DND-41 (cell line): ENCODE measurements at regions not wholly inside any gene's neighbourhood (a gene's known extent, or its start where the extent isn't known, plus 50 kb on each side); places are given as distances from the start of the nearest gene placed in this dataset.

Source experiments
- ATAC-seq: fragments of 200-7000 bp; cut with Tn5 transposase; 3 replicates; pipeline ENCODE4 v1.9.1; 2021; ENCODE audit warnings: low read depth; ENCODE audit not compliant: insufficient read depth
- DNase-seq: peaks from one replicate; pipeline ENCODE4 v3.0.0-alpha.2; 2020
- H2AFZ ChIP-seq: 2 replicates; pipeline ENCODE4 v1.6.0; 2012; ENCODE audit warnings: low read depth, low read length
- H3K27ac ChIP-seq: 2 replicates; pipeline ENCODE4 v1.5.1; 2012; ENCODE audit warnings: low read length, inconsistent platforms
- H3K27me3 ChIP-seq: fragments of 200-600 bp; sonication (generic); 2 replicates; pipeline ENCODE4 v1.6.0; 2012; ENCODE audit warnings: low read length, mild to moderate bottlenecking, inconsistent platforms; ENCODE audit not compliant: insufficient read depth, poor library complexity
- H3K36me3 ChIP-seq: 2 replicates; pipeline ENCODE4 v1.5.1; 2012; ENCODE audit warnings: low read length, inconsistent platforms; ENCODE audit not compliant: insufficient read depth
- H3K4me1 ChIP-seq: 2 replicates; pipeline ENCODE4 v1.5.1; 2012; ENCODE audit warnings: mild to moderate bottlenecking, low read length; ENCODE audit not compliant: insufficient read depth
- H3K4me2 ChIP-seq: 2 replicates; pipeline ENCODE4 v1.6.0; 2012; ENCODE audit warnings: mild to moderate bottlenecking, moderate library complexity, low read length, inconsistent platforms; ENCODE audit not compliant: insufficient read depth
- H3K4me3 ChIP-seq, 2 experiments: fragments of 200-600 bp in 1 of 2; shearing (Covaris generic) in 1 of 2; 2 replicates each; pipeline ENCODE4 v1.5.1; 2012 to 2016; ENCODE audit warnings: inconsistent platforms in 2 of 2, low read length in 2 of 2, mild to moderate bottlenecking in 2 of 2, low read depth in 1 of 2, moderate library complexity in 1 of 2
- H3K79me2 ChIP-seq: 2 replicates; pipeline ENCODE4 v1.6.0; 2012; ENCODE audit warnings: low read length, inconsistent platforms; ENCODE audit not compliant: insufficient read depth
- H3K9ac ChIP-seq: 2 replicates; pipeline ENCODE4 v1.6.0; 2012; ENCODE audit warnings: low read depth, mild to moderate bottlenecking, inconsistent platforms, low read length, moderate library complexity
- H3K9me3 ChIP-seq: 2 replicates; pipeline ENCODE4 v1.5.1; 2012; ENCODE audit warnings: low read length, moderate library complexity, mild to moderate bottlenecking, inconsistent platforms; ENCODE audit not compliant: insufficient read depth, severe bottlenecking
- H4K20me1 ChIP-seq: 2 replicates; pipeline ENCODE4 v1.6.0; 2012; ENCODE audit warnings: low read length; ENCODE audit not compliant: insufficient read depth
- CTCF ChIP-seq: IDR thresholded peaks from 2 replicates; pipeline ENCODE4 v1.5.1; 2012; ENCODE audit warnings: borderline replicate concordance, low read length, moderate library complexity, mild to moderate bottlenecking; ENCODE audit not compliant: poor library complexity, severe bottlenecking; ENCODE audit errors: extremely low read depth
- EZH2 ChIP-seq: IDR thresholded peaks from 3 replicates; pipeline ENCODE4 v1.6.1; 2012; ENCODE audit warnings: borderline replicate concordance, low read depth, mild to moderate bottlenecking, moderate library complexity, low read length, inconsistent platforms; ENCODE audit not compliant: severe bottlenecking

GRCh38 chr20:53713328-53714056, 119.9 kb upstream of the ZNF217 start:
- Histone ChIP-seq H3K4me2 (no peak overlapping the region), H3K4me3 (no peak overlapping the region), H3K9ac (no peak overlapping the region), H3K27me3 (no peaks in the 10 kb centered on the region), H3K4me1 (peaks cover 10% of the 10 kb centered on the region), H2AFZ (no peak overlapping the region), H3K36me3 (no peaks in the 10 kb centered on the region), H3K27ac (no peak overlapping the region), H4K20me1 (no peaks in the 10 kb centered on the region), H3K79me2 (no peaks in the 10 kb centered on the region), H3K9me3 (no peaks in the 10 kb centered on the region)
- no peak for DNase-seq
- no peak for TF ChIP-seq CTCF
- ATAC-seq = no peak

- Histone ChIP-seq H3K79me2 (no peaks in the 10 kb centered on the region), H3K36me3 (no peaks in the 10 kb centered on the region), H3K27me3 (no peaks in the 10 kb centered on the region), H3K9ac (no peak overlapping the region), H3K27ac (no peak overlapping the region), H2AFZ (no peak overlapping the region), H3K4me3 (no peak overlapping the region), H3K4me1 (peaks cover 21% of the 10 kb centered on the region), H3K9me3 (no peaks in the 10 kb centered on the region), H3K4me2 (no peak overlapping the region), H4K20me1 (no peaks in the 10 kb centered on the region)
- TF ChIP-seq EZH2 = no peak
- TF ChIP-seq CTCF = no peak
- ATAC-seq (no peak), DNase-seq (no peak)
Observed at GRCh38 chr20:53712212-53712977, 118.8 kb upstream of the ZNF217 start.

GRCh38 chr20:53711333-53712211, 117.9 kb upstream of the ZNF217 start:
- Histone ChIP-seq H2AFZ (no peak overlapping the region), H4K20me1 (no peaks in the 10 kb centered on the region), H3K9ac (no peak overlapping the region), H3K27me3 (no peaks in the 10 kb centered on the region), H3K9me3 (no peaks in the 10 kb centered on the region), H3K4me2 (no peak overlapping the region), H3K27ac (no peak overlapping the region; the same call in 1 of the 2 replicates), H3K4me3 (no peak overlapping the region), H3K79me2 (no peaks in the 10 kb centered on the region), H3K36me3 (no peaks in the 10 kb centered on the region), H3K4me1 (peaks cover 29% of the 10 kb centered on the region)
- no peak for DNase-seq
- TF ChIP-seq CTCF (no peak), EZH2 (no peak)
- ATAC-seq = no peak
